CD1c-positive myeloid dendritic cell (primary cell): ENCODE measurements at regions not wholly inside any gene's neighbourhood (a gene's known extent, or its start where the extent isn't known, plus 50 kb on each side); places are given as distances from the start of the nearest gene placed in this dataset.

Source experiments
- DNase-seq: peaks from one replicate; pipeline ENCODE4 v3.0.0-alpha.2; 2016; ENCODE audit errors: extremely low spot score

DNA sequence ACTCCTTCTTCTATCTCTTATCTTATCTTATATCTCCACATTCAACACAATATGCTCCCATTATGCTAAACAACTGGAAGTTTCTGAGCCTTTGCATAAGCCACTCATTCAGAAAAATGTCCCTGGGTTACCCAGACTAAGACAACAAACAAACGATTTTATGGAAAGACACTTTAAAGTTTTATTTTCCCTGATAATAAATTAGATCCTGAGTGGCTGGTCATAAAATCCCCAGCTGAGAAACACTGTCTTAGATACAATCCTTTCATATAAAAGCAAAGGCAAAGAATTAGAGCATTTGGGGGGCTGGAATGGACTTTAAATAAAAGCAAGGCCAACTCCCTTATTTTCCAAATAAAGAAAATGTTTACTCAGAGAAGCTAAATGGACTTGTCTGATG lies 322.3 kb downstream of the GBE1 start:
- DNase-seq: no peak

DNA sequence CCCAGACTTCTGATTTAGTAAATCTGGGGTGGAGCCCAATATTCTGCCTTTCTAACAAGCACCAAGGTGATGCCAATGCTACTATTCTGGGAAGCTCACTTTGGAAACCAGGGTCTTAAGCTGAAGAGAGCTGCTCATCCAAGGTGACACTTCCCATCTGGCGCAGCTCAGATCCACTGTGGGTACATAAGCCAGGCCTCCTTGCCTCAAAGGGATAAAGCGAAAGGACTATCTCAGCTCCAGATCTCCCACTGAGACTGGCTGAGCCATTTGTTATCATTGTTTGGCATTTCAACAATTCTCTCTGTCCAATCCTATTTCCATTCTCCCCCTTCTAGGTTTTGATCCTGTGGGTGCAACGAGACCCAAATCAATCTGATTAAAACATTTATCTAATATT lies 323.8 kb downstream of the GBE1 start:
- no peak for DNase-seq

DNA sequence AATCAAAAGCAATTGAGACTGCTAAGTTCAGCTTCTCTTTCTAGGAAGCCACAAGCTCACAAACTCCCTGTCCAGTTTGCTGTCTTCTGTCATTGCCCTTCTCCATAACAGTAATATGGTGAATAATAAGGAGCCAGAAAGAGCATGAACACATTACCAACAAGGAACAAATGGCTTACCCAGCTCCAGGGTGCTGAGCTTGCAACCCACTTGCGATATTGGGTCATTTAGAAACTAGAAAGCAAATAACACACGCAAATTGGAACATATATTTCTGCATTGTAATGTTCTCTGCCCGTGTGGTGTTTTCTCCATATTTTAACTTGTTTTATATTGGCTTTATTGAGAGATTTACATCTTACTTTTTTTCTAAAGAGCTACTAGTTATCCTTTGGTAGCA lies 325.3 kb downstream of the GBE1 start:
- DNase-seq: no peak

GRCh38 chr3:81435050-81435449 lies 326.4 kb downstream of the GBE1 start:
- DNase-seq: no peak

DNA sequence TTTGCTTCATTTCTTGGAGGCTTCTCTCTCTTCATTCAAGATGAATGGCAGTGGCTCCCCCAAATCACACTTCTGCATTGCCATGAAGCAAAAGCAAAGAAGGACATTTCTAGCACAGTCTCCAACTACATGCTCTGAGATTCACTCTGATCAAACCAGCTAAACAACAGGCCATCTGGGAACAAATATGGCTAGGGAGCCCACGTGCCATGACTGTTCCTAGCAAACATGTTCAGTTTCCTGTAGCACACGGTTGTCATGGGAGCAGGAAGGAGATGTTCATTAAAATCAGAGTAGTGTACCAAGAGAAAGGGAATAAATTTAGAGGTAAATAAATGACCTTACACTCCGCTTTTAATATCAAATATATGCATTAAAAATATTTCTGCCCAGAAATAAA lies 327.3 kb downstream of the GBE1 start:
- DNase-seq: no peak

GRCh38 chr3:81433675-81434074 lies 327.8 kb downstream of the GBE1 start:
- DNase-seq: no peak

- no peak for DNase-seq
Observed at GRCh38 chr3:81432456-81432855, 329.0 kb downstream of the GBE1 start.

GRCh38 chr3:81426826-81427577 lies 334.4 kb downstream of the GBE1 start:
- DNase-seq: no peak

DNA sequence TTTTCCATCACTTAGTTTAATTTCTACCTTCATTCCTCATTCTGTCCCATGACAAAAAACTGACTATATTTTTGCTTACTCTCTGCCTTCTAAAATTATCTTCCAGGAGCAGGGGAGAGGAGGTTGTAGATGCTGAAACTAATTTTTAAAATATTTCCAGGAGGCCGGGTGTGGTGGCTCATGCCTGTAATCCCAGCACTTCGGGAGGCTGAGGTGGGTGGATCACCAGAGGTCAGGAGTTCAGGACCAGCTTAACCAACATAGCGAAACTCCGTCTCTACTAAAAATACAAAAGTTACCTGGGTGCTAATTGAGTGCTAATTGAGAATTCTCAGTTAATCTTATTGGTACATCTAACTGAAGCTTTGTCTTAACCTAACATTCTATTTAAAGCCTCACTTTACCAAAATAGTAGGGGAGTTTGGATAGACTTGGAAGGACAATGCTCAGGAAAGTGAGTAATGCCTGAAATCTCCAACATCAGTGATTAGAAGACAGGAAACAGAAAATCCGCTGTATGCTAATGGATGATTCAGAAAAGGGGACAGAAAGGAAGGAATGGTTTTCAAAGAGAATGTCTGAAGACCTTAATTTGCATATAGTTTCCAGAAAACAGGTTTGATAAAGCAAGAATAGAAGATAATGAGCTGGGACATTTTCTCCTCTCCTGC lies 336.1 kb downstream of the GBE1 start:
- no peak for DNase-seq

GRCh38 chr3:81419228-81419627 lies 342.2 kb downstream of the GBE1 start:
- DNase-seq: no peak

DNA sequence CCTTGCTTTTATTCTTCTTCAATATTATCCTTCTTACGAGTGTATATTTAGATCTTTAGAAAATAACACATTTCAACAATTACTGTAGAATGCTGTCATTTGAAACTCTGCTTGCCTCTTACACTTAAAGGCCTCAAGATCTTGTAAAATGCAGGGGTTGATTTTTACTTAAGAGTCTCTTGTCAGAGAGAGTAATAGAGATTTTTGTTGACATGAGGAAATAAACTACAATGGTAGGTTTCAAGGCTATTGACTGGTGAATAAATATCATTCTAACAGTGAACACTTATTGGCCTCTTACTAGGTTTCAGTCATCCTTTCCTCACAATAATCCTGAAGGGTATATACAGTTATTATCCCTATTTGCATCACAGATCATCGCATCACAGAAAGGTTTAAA lies 344.6 kb downstream of the GBE1 start:
- no peak for DNase-seq

DNA sequence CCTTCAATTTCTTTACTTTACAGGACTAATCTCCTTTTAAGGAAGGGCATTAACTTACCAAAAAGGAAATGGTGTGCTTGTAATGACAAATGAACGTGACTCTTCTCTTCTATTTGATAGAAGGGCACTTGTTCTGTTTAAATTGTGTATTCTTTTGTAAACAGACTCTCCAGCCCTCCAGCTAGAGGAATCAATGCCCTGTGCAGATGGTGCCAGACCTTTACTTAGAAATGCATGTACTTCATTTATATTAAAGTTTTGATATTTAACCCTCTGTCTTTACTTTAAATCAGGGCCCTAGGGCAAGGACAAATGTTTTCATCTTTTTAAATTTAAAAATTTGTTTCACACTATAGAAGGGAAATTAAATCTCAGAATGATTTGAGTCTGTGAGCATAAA lies 355.1 kb downstream of the GBE1 start:
- DNase-seq: no peak

- no peak for DNase-seq
Observed at GRCh38 chr3:81395739-81396513, 365.5 kb downstream of the GBE1 start.

GRCh38 chr3:81394651-81395524 lies 366.6 kb downstream of the GBE1 start:
- DNase-seq: no peak

- DNase-seq: no peak
Observed at GRCh38 chr3:81393251-81393650, 368.2 kb downstream of the GBE1 start.

- DNase-seq: no peak
Observed at GRCh38 chr3:81390796-81391195, 370.6 kb downstream of the GBE1 start.

DNA sequence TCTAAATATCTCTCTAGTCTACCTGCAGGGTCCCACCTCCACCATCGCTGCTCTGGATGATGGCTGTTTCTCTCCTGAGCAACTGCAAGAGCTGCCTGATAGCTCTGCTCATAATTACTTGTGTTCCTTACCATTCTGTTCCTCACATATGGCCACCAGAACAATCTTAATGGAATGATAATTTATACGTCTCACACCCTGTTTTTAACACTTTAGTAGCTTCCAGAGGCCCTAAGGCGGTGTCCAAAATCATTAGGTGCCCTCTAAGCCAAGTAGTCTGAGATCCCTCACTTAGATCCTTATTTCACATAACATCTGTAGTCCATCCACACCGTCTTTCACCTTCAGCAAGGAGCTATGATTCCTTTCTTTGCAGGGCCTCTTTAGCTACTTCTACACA lies 373.3 kb downstream of the GBE1 start:
- no peak for DNase-seq

DNA sequence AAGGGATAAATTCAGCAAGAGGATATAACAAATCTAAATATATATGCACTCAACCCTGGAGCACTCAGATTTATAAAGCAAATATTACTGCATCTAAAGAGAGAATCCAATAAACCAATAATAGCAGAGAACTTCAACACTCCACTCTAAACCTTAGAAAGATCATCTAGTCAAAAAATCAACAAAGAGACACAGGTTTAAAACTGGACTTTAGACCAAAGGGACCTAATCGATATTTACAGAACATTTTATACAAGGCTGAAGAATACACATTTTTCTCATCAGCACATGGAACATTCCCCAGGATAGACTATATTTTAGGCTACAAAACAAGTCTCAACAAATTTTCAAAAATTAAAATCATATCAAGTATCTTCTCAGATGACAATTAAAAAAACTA lies 379.0 kb downstream of the GBE1 start:
- no peak for DNase-seq

GRCh38 chr3:81380234-81380633 lies 381.2 kb downstream of the GBE1 start:
- no peak for DNase-seq

DNA sequence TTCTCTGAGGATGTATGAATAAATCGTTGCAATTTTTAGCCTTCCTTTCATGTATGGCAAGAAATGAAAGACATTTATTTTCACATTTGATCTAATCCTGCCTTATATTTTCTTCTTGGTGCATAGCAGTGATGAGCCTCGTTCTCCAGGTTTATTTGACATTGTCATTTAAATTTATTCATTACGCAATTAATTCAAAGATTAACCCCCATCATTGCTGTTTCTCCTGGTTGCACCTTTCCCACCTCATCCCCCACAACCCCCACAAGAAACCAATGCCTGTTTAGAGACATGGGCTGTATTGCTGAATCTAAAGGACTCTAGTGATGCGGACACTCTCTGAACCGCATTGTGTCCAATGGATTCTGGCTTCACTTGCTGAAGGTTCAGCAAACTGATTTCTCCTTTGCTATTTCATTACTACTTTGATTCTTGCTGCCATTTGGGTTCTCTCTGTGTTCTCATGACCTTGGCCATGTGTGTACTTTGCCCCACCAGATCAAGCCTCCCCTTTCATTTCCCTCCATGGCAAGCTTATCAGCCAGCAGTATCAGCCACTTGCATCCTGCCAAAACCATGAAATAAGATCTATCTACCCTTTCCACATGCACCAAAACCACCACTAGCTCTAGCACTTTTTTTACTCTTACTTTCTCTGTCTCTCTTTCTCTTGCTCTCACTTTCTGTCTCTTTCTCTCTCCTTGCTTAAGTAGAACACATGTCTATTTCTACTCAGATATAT lies 382.7 kb downstream of the GBE1 start:
- no peak for DNase-seq

DNA sequence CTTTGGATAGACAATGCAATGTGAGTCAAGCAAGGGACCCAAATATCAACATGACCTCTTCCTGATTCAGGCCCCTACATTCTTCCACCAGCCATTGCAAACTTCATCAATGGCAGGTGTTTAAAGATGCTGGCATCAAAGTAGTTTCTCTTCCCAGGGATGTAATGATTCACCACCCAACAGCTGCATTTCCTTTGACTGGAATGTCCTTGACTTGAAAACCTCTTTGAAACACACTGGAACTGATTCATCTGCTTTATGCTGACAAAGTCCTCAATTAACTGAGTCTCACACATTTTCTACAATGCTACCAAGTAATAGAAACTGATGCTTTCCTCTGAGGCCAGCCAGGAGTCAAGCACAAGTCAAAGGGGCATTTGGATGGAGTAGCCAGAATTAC lies 385.5 kb downstream of the GBE1 start:
- no peak for DNase-seq
